OCI-LY7 (cell line): ENCODE measurements at regions not wholly inside any gene's neighbourhood (a gene's known extent, or its start where the extent isn't known, plus 50 kb on each side); places are given as distances from the start of the nearest gene placed in this dataset.

Experiments used
- BruUV-seq: library from RNA; stranded (reverse); fragments of 400-500 nt; replicated peaks from 2 replicates; lab custom pipeline; 2021; lab: Mats Ljungman, UMichigan
- CTCF ChIA-PET: fragments of 300-600 bp; sonication (Branson Sonifier 250); formaldehyde crosslinking; loops from one replicate; lab custom pipeline; 2022; ENCODE audit warnings: antibody characterized with exemption; ENCODE audit not compliant: unreplicated experiment; lab: Charles Lee
- POLR2A ChIA-PET: fragments of 300-600 bp; sonication (Branson Sonifier 250); formaldehyde crosslinking; loops from one replicate; lab custom pipeline; 2022; ENCODE audit warnings: antibody characterized with exemption; lab: Charles Lee
- DNase-seq: peaks from one replicate; pipeline ENCODE4 v3.0.0-alpha.2; 2015; ENCODE audit warnings: low spot score
- H2AFZ ChIP-seq: fragments of 200-600 bp; sonication (generic), shearing (Covaris generic); 2 replicates; pipeline ENCODE4 v1.6.1; 2014; ENCODE audit warnings: mild to moderate bottlenecking, antibody characterized with exemption, low read length, moderate library complexity
- H3K27ac ChIP-seq: fragments of 200-600 bp; sonication (generic); 2 replicates; pipeline ENCODE4 v1.5.1; 2014; ENCODE audit warnings: mixed run types, low read depth, mild to moderate bottlenecking, moderate library complexity, low read length, inconsistent platforms; ENCODE audit not compliant: poor library complexity, severe bottlenecking
- H3K36me3 ChIP-seq: fragments of 200-600 bp; sonication (generic); 2 replicates; pipeline ENCODE4 v1.6.1; 2014; ENCODE audit warnings: mild to moderate bottlenecking, antibody characterized with exemption, low read length, moderate library complexity, mixed read lengths; ENCODE audit not compliant: insufficient read depth
- H3K4me1 ChIP-seq: fragments of 200-600 bp; sonication (generic); 2 replicates; pipeline ENCODE4 v1.5.1; 2014; ENCODE audit warnings: mild to moderate bottlenecking, low read length; ENCODE audit not compliant: insufficient read depth, poor library complexity, severe bottlenecking
- H3K4me2 ChIP-seq: fragments of 200-600 bp; sonication (generic); 2 replicates; pipeline ENCODE4 v1.6.1; 2014; ENCODE audit warnings: mild to moderate bottlenecking, low read length
- H3K4me3 ChIP-seq: fragments of 200-600 bp; sonication (generic); 2 replicates; pipeline ENCODE4 v1.5.1; 2014; ENCODE audit warnings: mild to moderate bottlenecking, low read depth, low read length; ENCODE audit not compliant: poor library complexity, severe bottlenecking
- H3K79me2 ChIP-seq: fragments of 200-600 bp; sonication (generic); 2 replicates; pipeline ENCODE4 v1.6.1; 2016; ENCODE audit warnings: low read depth, mild to moderate bottlenecking, low read length, moderate library complexity, mixed read lengths; ENCODE audit not compliant: insufficient read depth
- H3K9me2 ChIP-seq: fragments of 200-600 bp; sonication (generic); 2 replicates; pipeline ENCODE4 v1.6.1; 2016; ENCODE audit warnings: mild to moderate bottlenecking, low read length, mixed read lengths; ENCODE audit not compliant: insufficient read depth
- H3K9me3 ChIP-seq: fragments of 200-600 bp; sonication (generic); 2 replicates; pipeline ENCODE4 v1.6.1; 2014; ENCODE audit warnings: mild to moderate bottlenecking, mixed run types, low read length, mixed read lengths
- H4K20me1 ChIP-seq: fragments of 200-600 bp; sonication (generic); 2 replicates; pipeline ENCODE4 v1.6.1; 2014; ENCODE audit warnings: mild to moderate bottlenecking, antibody characterized with exemption, low read length, moderate library complexity, mixed read lengths; ENCODE audit not compliant: insufficient read depth
- EZH2phosphoT487 ChIP-seq: fragments of 200-600 bp; sonication (generic); IDR thresholded peaks from 2 replicates; pipeline ENCODE4 v1.6.1; 2018; ENCODE audit warnings: low read depth, borderline replicate concordance, mild to moderate bottlenecking, mixed run types, antibody characterized with exemption, low read length, moderate library complexity, mixed read lengths
- intact Hi-C: fragments of 100-400 bp; cut with micrococcal nuclease; formaldehyde crosslinking; loops from one replicate; pipeline ENCODE4 v1.10.0; 2022; ENCODE audit not compliant: unreplicated experiment
- TF ChIP-seq, protein P1 (sequence below): fragments of 200-600 bp; sonication (generic); conservative IDR thresholded peaks from 2 replicates; pipeline ENCODE4 v1.5.1; 2014; ENCODE audit warnings: mild to moderate bottlenecking, antibody characterized with exemption, low read length, moderate library complexity, mixed read lengths

DNA sequence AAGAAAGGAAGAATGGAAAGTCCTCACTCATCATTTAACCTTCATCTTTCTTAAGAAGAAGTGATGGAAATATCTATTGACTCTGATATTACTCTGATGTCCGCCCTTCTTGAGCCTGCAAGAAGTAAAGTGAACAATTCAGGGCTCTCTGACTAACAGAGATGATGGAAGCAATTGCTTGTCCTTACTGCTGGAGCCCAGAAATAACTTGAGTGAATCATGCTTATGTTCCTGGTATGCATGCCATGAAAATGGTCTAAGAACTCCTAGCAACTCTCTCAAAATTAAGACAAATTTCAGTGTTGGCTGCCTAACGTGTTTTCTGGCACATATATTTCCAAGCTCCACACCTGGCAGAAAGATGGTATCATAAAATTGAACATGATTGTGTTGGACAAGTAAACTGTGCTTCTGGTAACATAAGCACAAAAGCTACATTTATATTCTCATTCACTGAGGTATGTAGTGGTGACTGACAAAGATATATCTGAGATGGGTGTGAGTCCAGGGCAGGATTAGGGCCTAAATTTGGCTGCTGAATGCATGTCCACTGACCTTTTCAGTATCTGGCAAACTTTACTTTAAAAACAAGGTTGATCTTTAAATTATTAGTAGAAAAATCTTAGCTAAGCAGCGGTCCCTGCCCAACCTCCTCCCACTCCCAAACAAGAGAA lies 109.2 kb upstream of the OTUD4 start:
- H3K36me3 ChIP-seq, result no peaks in the 10 kb centered on the region
- no peak for DNase-seq
- ChIA-PET CTCF (no interaction called here), POLR2A (interaction anchor here (0.7 to 1.3 kb wide), 2 partner anchors 9 to 963 kb away, joined by 3 to 4 read pairs; no protein-coding TSS in a partner anchor)
- BruUV-seq, result no TSS peak
- no peak overlapping the region for H2AFZ ChIP-seq
- no peaks in the 10 kb centered on the region for H3K9me3 ChIP-seq
- H3K27ac ChIP-seq, result no peak overlapping the region
- no peaks in the 10 kb centered on the region for H3K79me2 ChIP-seq
- no peak overlapping the region for H3K4me3 ChIP-seq
- no peak for TF ChIP-seq EZH2phosphoT487
- TF ChIP-seq, protein P1, sequence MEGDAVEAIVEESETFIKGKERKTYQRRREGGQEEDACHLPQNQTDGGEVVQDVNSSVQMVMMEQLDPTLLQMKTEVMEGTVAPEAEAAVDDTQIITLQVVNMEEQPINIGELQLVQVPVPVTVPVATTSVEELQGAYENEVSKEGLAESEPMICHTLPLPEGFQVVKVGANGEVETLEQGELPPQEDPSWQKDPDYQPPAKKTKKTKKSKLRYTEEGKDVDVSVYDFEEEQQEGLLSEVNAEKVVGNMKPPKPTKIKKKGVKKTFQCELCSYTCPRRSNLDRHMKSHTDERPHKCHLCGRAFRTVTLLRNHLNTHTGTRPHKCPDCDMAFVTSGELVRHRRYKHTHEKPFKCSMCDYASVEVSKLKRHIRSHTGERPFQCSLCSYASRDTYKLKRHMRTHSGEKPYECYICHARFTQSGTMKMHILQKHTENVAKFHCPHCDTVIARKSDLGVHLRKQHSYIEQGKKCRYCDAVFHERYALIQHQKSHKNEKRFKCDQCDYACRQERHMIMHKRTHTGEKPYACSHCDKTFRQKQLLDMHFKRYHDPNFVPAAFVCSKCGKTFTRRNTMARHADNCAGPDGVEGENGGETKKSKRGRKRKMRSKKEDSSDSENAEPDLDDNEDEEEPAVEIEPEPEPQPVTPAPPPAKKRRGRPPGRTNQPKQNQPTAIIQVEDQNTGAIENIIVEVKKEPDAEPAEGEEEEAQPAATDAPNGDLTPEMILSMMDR, result no peak
- H3K4me1 ChIP-seq, result no peaks in the 10 kb centered on the region
- intact Hi-C loops, result no loop called here
- H3K4me2 ChIP-seq, result no peak overlapping the region
- no peaks in the 10 kb centered on the region for H3K9me2 ChIP-seq
- no peaks in the 10 kb centered on the region for H4K20me1 ChIP-seq

GRCh38 chr4:145287351-145287750 lies 107.0 kb upstream of the OTUD4 start:
- Histone ChIP-seq H3K9me2 (no peaks in the 10 kb centered on the region), H3K79me2 (no peaks in the 10 kb centered on the region), H4K20me1 (no peaks in the 10 kb centered on the region), H2AFZ (no peak overlapping the region), H3K36me3 (no peaks in the 10 kb centered on the region), H3K4me3 (no peak overlapping the region), H3K4me2 (no peak overlapping the region), H3K9me3 (no peaks in the 10 kb centered on the region), H3K4me1 (no peaks in the 10 kb centered on the region), H3K27ac (no peak overlapping the region)
- no peak for TF ChIP-seq EZH2phosphoT487
- TF ChIP-seq, protein P1, result no peak
- ChIA-PET POLR2A (interaction anchor here (1.1 kb wide), 1 partner anchor 16 kb away, joined by 3 read pairs; no protein-coding TSS in a partner anchor), CTCF (interaction anchor here (0.5 to 0.8 kb wide), 2 partner anchors 100 to 138 kb away, joined by 3 to 4 read pairs; no protein-coding TSS in a partner anchor)
- intact Hi-C loops, result no loop called here
- DNase-seq, result no peak
- BruUV-seq, result no TSS peak

DNA sequence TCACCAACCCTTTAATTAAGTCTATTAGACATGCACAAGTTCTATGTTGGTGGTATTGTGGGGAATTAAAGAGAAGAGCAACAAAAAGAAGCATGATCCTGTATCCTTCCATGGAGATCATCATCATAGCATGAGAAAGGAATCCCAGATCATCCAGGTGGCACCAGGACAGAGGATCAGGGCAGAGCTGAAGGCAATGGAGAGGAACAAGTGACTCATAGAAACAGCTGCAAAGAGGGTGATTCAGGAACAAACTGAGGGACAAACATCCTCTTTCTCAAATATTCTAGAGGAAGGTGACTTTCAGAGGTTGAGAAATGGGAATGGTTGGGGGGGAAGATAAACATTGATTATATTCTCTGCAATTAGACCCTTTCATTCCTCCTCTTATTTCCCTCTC lies 105.5 kb upstream of the OTUD4 start:
- Histone ChIP-seq H2AFZ (no peak overlapping the region), H3K9me3 (no peaks in the 10 kb centered on the region), H4K20me1 (no peaks in the 10 kb centered on the region), H3K9me2 (no peaks in the 10 kb centered on the region), H3K79me2 (no peaks in the 10 kb centered on the region), H3K4me1 (no peaks in the 10 kb centered on the region), H3K4me3 (no peak overlapping the region), H3K36me3 (no peaks in the 10 kb centered on the region), H3K27ac (no peak overlapping the region), H3K4me2 (no peak overlapping the region)
- no TSS peak for BruUV-seq
- intact Hi-C loops, result no loop called here
- DNase-seq, result no peak
- TF ChIP-seq EZH2phosphoT487, result no peak
- TF ChIP-seq, protein P1, result no peak
- ChIA-PET POLR2A (interaction anchor here (0.6 to 0.7 kb wide), 2 partner anchors 17 to 109 kb away, joined by 3 read pairs; no protein-coding TSS in a partner anchor), CTCF (no interaction called here)
